HG02642 (cell line): ENCODE measurements at regions not wholly inside any gene's neighbourhood (a gene's known extent, or its start where the extent isn't known, plus 50 kb on each side); places are given as distances from the start of the nearest gene placed in this dataset.
"Not testable (repeated sequence)": the region's sequence is repeated elsewhere in the genome, so short reads cannot be mapped to it uniquely, and the experiment has no call there.

Experiments used
- ATAC-seq: cut with Tn5 transposase; IDR thresholded peaks from one replicate; pipeline ENCODE4 v1.9.1; 2021; ENCODE audit warnings: mild to moderate bottlenecking; ENCODE audit not compliant: unreplicated experiment, poor library complexity

DNA sequence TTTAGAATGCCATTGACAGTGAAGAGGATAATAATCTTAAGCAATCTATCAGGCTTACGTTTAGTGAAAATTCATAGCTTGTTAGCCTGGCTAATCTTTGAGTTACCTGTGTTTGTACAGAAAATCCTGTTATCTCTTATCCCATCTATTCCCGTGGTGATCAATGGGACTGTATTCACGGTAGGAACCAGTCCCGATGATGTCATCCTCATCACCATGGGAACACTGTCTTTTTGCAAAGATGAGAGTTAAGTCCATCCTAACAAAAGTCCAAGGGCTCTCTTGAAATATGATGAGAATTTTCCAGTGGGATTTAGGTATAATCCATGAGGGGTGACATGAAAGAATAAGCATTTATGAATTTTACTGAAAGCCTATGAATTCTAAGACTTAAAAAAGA, 762.2 kb downstream of the ETS1 start:
- ATAC-seq, result no peak

DNA sequence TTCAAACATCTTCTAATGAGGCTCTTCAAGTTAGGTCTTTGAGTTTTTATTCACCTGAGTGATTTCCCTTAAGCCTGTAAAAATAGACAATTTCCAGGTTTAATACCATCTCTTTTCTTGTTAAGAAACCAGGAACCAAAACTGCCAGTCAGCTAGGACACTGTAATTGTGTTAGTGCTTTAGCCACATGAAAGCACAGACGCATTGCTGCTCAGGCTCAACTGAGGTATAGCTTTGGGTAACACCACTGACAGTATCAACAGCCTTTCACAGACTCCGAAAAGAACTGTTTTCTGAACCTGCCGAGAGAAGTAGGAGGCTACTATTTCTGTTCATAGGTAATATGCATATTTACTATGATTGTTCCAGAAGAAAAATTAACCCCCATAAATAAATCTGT, 768.7 kb downstream of the ETS1 start:
- no peak for ATAC-seq

DNA sequence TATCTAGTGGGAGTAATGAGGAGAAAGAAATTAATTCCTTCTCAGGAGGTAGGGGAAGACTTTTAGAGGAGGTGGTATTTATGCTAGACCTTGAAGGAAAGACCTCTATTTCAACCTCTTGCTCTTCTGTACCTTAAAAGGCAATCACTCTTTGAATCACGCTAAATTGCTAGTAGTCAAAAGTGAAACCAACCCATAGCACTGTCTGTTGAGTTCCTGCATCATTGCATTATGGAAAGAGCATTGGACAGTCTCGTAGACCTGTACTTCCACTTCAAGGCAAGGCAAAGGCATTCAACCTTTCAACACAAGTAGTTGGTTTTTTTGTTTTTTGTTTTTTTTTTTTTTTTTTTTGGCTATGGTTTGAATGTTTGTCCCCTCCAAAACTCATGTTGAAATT, 770.4 kb downstream of the ETS1 start:
- ATAC-seq, result no peak

DNA sequence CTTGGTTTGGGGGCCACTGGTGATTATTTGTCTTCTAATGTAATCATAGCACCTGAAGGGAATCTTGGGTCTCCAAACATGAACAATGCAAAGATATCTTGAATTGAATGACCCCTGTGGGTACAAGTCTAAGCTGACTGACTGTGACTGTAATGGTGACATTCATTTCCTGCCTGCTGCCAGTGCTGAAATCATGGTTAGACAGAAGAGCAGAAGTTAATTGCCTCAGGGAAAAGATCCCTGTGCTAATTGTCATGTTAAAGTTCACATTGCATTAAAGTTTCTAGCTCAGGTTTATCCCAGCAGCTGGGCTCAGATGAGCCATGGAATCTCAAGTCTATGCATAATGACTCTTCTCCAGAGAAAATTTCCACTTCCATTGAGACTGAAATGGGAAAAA, 772.0 kb downstream of the ETS1 start:
- no peak for ATAC-seq

DNA sequence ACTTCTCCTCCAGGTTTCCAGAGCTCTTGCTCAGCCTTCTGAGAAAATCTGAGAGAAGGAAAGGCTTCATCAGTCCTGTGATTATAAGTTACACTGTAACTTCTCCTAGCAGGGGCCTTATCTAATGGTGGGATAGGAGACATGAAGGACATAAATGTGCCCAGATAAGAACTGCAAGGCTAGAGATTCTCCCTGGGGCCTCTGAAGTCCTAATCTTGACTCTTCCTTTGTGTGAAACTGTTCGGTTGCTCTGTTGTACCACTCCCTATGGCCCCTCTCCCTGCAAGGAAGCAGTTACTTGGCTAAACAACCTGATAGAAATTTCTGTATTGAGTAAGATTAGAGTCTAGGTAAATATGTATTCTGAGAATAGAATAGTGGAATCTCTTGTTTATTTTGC, 780.9 kb downstream of the ETS1 start:
- no peak for ATAC-seq

DNA sequence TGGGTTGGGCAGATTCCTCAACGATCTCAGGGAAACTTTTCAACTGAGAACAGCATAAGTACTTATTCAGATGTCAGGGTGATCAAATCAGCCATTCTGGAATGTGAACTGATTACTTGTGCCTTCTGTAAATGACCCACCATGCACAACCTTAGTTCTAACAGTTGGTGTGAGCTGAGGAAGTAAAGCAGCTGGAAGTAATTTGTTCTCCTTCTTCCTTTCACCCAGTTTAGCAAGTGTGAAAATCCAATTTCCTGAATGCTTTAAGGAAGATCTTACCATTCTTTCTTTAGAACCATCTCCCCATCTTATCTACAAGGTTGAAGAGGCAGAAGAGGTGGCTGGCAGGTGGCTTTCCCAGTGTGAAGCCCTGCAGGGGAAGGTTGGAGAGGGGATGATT, 781.6 kb downstream of the ETS1 start:
- ATAC-seq, result no peak

DNA sequence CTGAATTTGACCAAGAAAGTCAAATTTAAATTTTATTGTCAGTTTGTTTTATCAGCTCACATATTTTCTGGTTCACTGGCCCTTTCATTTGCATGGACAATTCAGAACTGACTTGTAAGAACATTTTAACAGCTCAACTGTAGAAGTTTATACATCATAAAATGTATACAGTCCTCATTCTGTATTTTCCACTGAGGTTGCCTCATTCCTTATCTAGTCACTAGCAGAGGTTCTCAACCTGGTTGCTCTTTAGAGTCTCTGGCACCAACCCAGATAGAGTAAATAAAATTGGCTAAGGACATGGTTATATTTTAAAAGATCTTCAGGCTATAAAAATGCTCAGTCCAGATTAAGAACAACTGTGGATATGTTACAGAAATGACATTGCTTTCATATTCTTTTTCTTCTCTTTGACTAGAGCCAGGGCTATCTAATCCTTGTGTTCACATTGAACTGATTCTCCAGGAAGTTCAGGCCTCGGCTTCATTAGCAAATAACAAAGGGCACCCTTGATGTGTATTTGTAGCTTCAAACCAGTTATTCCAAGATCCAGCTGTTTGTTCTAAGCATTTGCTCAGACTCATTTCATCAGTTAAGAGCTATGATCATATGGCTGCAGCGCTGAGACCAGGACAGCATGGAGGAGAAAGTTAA, 782.5 kb downstream of the ETS1 start:
- no peak for ATAC-seq

DNA sequence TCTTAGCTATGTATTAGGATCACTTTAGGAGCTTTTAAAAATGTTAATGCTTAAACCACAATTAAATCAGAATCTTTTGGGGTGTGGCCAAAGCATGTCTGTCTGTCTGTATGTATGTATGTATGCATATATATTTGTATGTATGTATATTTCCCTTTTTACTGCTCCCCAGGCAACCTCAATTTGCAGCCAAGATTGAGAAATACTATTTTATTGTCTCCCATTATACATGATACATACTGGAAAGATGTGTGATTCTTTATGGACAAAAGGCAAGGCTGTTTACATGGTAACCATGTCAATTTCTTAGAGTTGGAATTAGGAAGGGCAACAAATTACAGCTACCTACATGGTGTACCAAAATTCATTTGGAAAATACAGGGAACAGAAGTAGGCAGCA, 783.6 kb downstream of the ETS1 start:
- no peak for ATAC-seq

DNA sequence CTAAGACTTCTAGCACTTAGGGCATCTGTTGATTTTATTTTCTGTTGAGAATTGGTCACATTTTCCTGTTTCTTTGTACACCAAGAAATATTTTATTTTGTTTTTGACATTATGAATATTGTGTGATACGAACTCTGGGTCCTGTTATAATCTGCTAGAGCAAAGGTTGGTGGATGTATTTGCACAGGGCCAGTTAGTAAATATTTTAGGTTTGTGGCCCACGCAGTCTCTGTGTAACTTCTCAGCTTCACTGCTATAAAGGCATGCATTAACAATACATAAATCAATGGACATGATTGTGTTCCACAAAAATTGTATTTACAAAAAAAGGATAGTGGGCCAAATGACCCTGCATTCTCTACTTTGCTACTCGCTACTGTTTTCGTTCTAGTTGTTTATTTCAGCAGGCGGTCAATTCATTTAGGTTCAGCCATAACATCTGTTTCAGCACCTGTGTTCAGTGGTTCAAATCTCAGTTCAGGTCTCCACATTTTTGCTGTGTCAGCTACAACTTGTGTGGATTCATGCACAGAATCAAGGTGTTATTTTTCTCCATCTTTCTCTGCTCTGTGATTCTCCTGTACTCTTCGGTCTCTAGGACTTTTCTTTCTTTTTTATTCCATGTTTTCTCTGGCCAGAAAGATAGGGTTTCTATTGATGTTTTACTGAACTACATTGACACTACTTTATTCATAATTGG, 786.2 kb downstream of the ETS1 start:
- no peak for ATAC-seq

DNA sequence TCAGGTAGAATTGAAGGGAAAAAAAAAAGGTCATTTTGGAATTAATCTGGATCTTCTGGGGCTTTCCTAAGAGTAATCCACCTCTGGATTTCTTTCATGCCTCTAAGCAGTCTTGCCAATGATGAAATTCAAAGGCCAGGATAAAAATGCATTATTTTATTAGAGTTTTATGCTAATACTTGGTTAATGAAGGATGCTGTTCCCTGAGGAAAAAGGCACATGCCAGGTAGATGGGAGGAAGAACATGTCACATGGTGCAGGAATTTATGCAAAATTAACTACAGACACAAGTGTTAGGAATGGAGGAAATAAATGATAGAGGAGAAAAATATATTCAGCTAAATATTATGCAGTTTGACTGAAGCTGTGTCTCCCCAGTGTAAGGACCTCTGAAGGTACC, 792.0 kb downstream of the ETS1 start:
- no peak for ATAC-seq

DNA sequence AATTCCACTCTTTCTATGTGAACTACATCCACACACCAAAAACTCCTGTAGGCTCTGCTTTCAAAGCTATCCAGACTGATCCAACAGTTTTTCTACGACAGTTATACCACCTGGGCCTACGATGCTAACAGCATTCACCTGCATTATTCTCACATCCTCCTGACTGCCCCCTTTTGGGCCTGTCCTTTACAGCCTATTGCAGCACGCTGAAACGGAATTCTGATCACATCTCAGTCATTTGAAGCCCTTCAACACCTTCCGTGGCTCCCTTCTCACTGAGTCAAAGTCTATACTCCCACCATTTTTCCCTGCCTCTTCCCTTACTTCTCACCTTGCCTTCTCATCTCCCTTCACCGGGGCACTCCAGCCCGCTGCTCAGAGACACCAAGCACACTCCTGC, 791.3 kb upstream of the KIRREL3 start:
- no peak for ATAC-seq

DNA sequence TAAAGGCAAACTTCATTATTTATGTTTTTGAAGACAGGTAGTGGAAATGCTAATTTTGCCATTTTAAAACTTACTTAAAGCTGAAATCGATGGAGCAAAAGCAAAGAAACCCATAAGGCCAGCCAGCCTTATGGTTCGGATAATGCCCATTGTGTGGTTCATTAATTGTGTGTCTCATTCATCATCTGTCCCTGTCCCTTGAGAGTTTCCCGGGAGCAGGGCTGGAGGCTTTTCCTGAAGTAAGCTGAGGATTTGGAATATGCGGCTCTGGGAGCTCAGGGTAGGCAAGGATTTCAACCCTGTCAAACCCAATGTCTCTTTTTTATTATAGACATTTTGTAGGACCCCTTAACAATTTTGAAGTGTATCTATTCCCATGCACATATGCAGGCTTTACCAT, 790.0 kb upstream of the KIRREL3 start:
- no peak for ATAC-seq

DNA sequence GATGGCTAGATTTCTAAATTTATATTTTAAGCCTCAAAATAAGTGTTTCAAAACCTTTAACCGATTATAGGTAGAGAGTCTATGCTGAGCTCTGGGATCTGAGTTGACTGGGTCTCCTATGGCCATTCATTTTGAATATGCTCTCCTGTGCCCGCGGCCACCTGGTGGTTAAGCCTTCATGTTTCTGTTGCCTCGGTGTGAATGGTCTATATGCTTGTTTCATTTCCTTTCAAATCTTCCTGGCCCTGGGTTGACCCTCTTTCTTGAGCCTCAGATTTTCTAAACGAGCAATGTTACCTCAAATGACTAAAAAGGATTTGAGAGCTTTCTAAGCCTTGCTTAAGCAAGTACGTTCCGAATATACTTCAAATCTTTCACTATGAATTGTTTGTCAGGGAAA, 789.4 kb upstream of the KIRREL3 start:
- ATAC-seq, result no peak

DNA sequence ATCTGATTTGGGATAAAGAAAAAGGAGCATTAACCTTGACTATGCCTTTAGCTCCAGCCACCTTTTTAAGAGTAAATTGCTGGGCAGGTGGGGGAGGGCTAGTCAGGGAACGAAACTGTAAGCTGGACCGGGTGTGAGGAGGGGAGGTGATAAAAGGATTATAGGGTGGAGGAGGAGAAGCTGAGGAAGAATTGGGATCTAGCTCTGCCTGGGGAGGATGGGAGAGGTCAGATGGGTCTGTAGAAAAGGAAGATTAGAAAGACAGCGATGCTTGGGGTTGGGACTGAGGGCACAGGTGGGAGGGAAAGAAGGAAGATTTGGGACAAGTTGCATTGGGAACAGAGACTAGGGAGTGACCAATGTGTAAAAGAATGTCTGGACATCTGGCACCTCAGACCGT, 772.4 kb upstream of the KIRREL3 start:
- not testable (repeated sequence) for ATAC-seq

DNA sequence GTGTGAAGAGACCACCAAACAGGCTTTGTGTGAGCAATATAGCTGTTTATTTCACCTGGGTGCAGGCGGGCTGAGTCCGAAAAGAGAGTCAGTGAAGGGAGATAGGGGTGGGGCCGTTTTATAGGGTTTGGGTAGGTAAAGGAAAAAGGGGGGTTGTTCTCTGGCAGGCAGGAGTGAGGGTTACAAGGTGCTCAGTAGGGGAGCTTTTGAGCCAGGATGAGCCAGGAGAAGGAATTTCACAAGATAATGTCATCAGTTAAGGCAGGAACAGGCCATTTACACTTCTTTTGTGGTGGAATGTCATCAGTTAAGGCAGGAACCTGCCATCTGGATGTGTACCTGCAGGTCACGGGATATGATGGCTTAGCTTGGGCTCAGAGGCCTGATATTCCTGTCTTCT, 768.4 kb upstream of the KIRREL3 start:
- not testable (repeated sequence) for ATAC-seq

DNA sequence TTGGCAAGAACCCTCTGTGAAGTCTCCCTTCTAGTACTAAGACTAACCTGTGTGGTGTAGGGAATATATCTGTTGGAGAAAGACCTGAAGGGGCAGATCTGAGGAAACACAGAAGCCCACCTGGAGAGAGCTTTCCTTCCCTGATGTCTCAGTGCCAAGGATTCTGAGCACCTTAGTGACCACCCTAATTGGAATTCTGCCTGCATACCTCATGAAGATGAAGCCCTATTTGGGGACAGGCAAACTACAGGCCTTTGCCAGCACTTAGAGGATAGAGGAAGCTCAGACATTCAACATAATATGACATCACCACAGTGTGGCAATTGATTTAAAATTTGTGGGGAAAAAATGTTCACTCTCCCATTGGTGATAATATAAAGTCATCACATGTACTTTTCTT, 766.2 kb upstream of the KIRREL3 start:
- no peak for ATAC-seq

DNA sequence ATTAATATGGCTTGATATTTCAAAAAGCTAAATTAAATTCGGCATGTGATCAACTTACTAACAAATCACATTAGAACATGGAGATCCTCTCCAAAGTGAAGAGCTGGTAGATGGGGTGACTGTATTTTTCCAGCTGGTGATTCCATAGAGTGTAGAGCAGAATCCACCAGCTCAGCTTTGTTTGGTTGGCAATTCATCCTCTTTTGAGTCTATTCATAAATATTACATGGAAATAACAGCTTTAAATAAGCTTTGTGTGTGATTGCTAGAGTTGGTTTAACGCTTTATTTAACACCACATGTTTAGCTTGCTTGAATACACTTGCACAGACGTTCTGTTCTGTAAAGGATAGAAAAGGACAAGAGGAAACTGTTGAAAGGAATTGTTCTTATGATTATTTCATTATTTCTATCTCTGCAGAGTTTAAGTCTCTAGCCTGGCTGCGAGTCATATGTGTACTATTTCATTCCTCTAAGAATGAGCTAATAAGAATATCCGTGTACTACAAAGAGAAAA, 738.3 kb upstream of the KIRREL3 start:
- no peak for ATAC-seq

DNA sequence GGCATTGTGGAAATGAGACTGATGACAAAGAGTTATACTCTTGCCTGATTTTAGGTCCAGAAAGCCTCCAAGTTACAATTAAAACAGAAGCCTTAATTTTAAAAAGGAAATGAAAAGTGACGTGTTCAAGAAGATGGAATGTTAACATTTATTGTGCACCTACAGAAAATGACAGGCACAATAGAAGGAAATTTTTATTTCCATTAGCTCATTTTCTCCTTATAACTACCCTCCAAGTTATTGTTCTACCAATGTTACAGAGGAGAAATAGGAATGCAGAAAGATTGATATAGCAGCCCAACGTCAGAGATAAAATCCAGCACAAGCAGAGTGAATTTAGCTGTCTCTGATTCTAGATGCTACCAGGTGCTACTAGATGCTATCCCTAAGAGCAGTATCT, 736.9 kb upstream of the KIRREL3 start:
- ATAC-seq, result no peak

DNA sequence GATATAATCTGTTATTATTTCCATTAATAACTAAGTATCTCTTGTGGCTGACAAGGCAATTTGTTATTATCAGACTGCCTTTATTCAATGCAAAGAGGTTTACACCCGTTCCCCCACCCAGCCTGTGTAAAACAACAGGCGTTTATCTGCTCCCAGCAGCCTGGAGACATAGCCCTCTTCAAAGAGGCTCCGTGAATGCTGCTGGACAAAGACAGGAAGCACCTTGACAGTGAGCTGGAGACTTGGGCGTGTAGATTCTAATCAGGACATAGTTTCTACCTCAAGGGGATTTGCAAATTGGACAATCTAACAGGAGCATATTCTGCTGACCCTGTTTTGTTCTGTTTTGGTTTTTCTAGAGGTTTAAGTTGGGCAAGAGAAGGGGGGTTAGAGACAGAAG, 733.0 kb upstream of the KIRREL3 start:
- ATAC-seq, result no peak

DNA sequence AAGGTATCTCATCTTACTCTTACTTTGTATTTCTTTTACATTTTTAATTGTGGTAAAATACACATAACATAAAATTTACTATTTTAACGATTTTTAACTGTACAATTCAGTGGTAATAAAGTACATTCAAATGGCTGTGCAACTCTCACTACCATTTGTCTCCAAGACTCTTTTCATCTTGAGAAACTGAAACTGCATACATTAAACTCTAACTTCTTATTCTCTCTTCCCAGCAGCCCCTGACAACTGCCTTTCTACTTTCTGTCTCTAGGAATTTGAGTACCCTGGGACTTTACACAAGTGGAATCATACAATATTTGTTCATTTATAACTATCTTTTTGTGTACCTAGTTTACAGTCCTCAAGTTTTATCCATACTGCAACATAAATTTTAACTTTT, 725.8 kb upstream of the KIRREL3 start:
- ATAC-seq, result no peak

DNA sequence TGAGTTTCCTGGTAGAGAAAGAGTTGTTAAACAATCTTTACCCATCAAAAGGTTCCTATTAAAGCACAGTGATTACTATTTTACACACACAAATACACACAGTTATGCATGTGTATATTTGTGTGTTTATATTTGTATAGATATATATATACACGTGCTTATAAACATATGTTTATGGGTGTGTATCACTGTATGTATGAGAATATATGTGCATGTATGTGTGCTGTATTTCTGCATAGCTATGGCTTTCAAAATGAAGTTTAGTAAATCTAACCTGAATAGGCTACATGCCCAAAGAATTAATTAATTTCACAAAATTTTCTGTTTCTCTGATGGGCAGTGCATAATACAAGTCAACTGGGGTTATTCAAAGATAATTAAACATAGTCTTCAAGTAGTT, 723.1 kb upstream of the KIRREL3 start:
- ATAC-seq, result no peak

DNA sequence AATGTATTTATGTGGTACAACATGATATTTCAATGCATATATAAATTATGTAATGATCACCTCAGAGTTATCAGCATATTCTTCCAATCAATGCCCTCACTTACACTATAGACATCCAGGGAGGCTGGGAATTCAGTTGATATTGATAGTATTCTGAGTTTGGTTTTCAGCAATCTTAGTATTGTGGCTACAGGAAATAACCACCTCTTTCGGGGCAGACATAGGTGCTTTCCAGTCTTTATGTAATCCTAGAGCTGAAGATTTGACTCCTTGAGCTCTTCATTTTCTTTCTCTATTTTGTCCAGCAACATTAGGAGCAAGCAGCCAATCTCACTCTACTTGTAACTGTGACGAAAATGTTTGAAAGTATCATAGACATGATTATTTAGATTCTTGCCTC, 712.7 kb upstream of the KIRREL3 start:
- no peak for ATAC-seq
